AML-193 (cell line): ENCODE measurements at regions not wholly inside any gene's neighbourhood (a gene's known extent, or its start where the extent isn't known, plus 50 kb on each side); places are given as distances from the start of the nearest gene placed in this dataset.
A peak's percentile ranks its signal among the peaks of the same experiment; 100 is the strongest.

Experiments used
- DNase-seq, 2 experiments: peaks; one replicate each; lab custom pipeline; 2025; lab: John Stamatoyannopoulos, UW

DNA sequence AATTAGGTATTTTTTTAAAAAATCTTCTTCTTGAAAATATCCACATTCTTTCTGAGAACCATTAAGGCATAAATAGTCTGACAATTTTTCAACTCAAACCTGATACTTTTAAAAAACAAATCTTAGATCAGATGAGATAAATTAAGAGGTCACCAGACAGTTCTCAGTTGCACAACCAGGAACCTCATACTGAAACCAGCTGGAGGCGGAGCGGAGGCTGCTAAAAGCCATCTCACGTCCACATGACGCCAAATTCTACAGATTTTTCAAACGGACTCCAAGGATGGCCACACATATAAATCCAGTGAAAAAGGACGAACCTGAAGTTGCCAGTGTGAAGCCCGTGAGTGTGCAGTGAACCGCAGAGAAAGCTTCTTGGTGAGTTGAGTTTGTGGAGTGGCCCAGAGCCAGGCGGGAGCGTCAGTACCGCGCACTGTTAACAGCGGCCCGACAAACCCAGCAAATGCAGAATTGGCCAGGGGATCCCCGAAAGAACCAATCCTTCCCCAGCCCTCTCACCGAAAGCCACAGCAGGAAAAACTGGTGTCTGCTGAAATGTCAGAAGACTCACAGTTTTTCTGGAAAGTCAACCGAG is 53.1 kb upstream of the BBS5 start:
- DNase-seq: no peak

DNA sequence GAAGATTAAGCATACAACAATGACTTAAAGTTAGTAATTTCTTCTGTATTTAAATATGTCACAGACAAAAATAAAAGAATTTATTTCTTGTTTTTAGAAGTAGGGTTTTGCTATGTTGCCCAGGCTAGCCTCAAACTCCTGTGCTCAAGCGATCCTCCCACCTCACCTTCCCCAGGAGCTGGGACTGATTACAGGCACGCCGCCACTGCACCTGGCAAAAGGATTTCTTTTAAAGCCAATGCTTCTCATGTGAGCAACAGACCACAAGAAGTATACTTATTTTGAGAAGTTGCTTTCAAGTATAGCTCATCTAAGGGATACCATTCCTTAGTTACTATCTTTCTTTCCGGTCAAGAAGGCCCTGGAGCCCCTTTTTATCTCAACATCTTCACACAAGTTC is 57.2 kb upstream of the BBS5 start:
- no peak for DNase-seq

DNA sequence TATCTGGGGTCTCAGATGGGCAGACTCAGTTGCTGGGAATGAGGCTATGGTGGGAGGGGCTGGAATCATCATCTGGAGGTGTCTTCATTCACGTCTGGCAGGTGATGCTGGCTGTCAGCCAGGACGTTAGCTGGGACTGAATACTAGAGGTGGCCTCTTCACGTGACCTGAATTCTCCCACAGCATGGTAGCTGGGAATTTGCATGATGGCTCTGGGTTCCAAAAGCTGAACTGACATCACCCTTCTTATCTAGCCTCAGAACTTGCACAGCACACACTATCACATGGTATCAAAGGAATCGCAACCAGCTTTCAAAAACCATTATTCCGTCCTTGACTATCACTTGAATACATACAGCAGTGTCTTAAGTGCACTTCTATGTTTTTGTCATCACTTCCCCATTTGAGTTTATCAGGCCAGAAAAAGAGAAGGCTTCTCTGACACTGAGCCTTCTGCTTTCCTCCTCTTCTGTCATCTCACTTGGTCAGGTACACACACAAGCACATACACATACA is 53.0 kb upstream of the LRP2 start:
- DNase-seq: peak; percentile 2 to 10
